ENCODE measurements at regions not wholly inside any gene's neighbourhood (a gene's known extent, or its start where the extent isn't known, plus 50 kb on each side); places are given as distances from the start of the nearest gene placed in this dataset.
"Not testable (repeated sequence)": the region's sequence is repeated elsewhere in the genome, so short reads cannot be mapped to it uniquely, and the experiment has no call there.

GRCh38 chr7:68613405-68613804 is 984.9 kb upstream of the AUTS2 start:
- H3K4me2 ChIP-seq (ENCODE audit: low read length), result no peak overlapping the region
- no peak overlapping the region for H3K4me3 ChIP-seq (ENCODE audit: low read length)
- H3K9me3 ChIP-seq (replicated peaks; ENCODE audit: low read length), result no peaks in the 10 kb centered on the region
- H3K9ac ChIP-seq (ENCODE audit: low read depth, low read length), result no peak overlapping the region
- no peaks in the 10 kb centered on the region for H3K36me3 ChIP-seq (ENCODE audit: insufficient read depth, low read length)
- H3K27me3 ChIP-seq (ENCODE audit: control insufficient read depth, insufficient read depth, low read length), result no peaks in the 10 kb centered on the region
- H3K4me1 ChIP-seq (ENCODE audit: control insufficient read depth, insufficient read depth, low read length), result no peaks in the 10 kb centered on the region

GRCh38 chr7:68613897-68614296 is 984.4 kb upstream of the AUTS2 start:
- Histone ChIP-seq H3K4me1 (ENCODE audit: control insufficient read depth, insufficient read depth, low read length) (no peaks in the 10 kb centered on the region), H3K4me2 (ENCODE audit: low read length) (no peak overlapping the region), H3K4me3 (ENCODE audit: low read length) (no peak overlapping the region), H3K9me3 (replicated peaks; ENCODE audit: low read length) (no peaks in the 10 kb centered on the region), H3K36me3 (ENCODE audit: insufficient read depth, low read length) (no peaks in the 10 kb centered on the region), H3K9ac (ENCODE audit: low read depth, low read length) (no peak overlapping the region), H3K27me3 (ENCODE audit: control insufficient read depth, insufficient read depth, low read length) (no peaks in the 10 kb centered on the region)

- Histone ChIP-seq H3K4me2 (ENCODE audit: low read length) (no peak overlapping the region), H3K9me3 (replicated peaks; ENCODE audit: low read length) (no peaks in the 10 kb centered on the region), H3K4me3 (ENCODE audit: low read length) (no peak overlapping the region), H3K27me3 (ENCODE audit: control insufficient read depth, insufficient read depth, low read length) (no peaks in the 10 kb centered on the region), H3K9ac (ENCODE audit: low read depth, low read length) (no peak overlapping the region), H3K4me1 (ENCODE audit: control insufficient read depth, insufficient read depth, low read length) (no peaks in the 10 kb centered on the region), H3K36me3 (ENCODE audit: insufficient read depth, low read length) (no peaks in the 10 kb centered on the region)
These were observed 978.7 kb upstream of the AUTS2 start for GRCh38 chr7:68619526-68619925.

- H3K27me3 ChIP-seq (ENCODE audit: control insufficient read depth, insufficient read depth, low read length), result no peaks in the 10 kb centered on the region
- no peaks in the 10 kb centered on the region for H3K9me3 ChIP-seq (replicated peaks; ENCODE audit: low read length)
- H3K9ac ChIP-seq (ENCODE audit: low read depth, low read length), result no peak overlapping the region
- H3K4me1 ChIP-seq (ENCODE audit: control insufficient read depth, insufficient read depth, low read length), result no peaks in the 10 kb centered on the region
- no peak overlapping the region for H3K4me2 ChIP-seq (ENCODE audit: low read length)
- H3K36me3 ChIP-seq (ENCODE audit: insufficient read depth, low read length), result no peaks in the 10 kb centered on the region
- H3K4me3 ChIP-seq (ENCODE audit: low read length), result no peak overlapping the region
These were observed 975.8 kb upstream of the AUTS2 start for GRCh38 chr7:68622500-68622899.

GRCh38 chr7:68623030-68623429 is 975.2 kb upstream of the AUTS2 start:
- no peak overlapping the region for H3K9ac ChIP-seq (ENCODE audit: low read depth, low read length)
- no peaks in the 10 kb centered on the region for H3K27me3 ChIP-seq (ENCODE audit: control insufficient read depth, insufficient read depth, low read length)
- no peak overlapping the region for H3K4me2 ChIP-seq (ENCODE audit: low read length)
- H3K4me3 ChIP-seq (ENCODE audit: low read length), result no peak overlapping the region
- H3K4me1 ChIP-seq (ENCODE audit: control insufficient read depth, insufficient read depth, low read length), result no peaks in the 10 kb centered on the region
- H3K36me3 ChIP-seq (ENCODE audit: insufficient read depth, low read length), result no peaks in the 10 kb centered on the region
- H3K9me3 ChIP-seq (replicated peaks; ENCODE audit: low read length), result no peaks in the 10 kb centered on the region

- Histone ChIP-seq H3K4me2 (ENCODE audit: low read length) (no peak overlapping the region), H3K4me1 (ENCODE audit: control insufficient read depth, insufficient read depth, low read length) (no peaks in the 10 kb centered on the region), H3K27me3 (ENCODE audit: control insufficient read depth, insufficient read depth, low read length) (no peaks in the 10 kb centered on the region)
These were observed 970.9 kb upstream of the AUTS2 start for GRCh38 chr7:68627247-68627864.

GRCh38 chr7:68630914-68631313 is 967.4 kb upstream of the AUTS2 start:
- H3K9me3 ChIP-seq (replicated peaks; ENCODE audit: low read length); H3K4me2 ChIP-seq (ENCODE audit: low read length); H3K9ac ChIP-seq (ENCODE audit: low read depth, low read length); H3K4me3 ChIP-seq (ENCODE audit: low read length); H3K4me1 ChIP-seq (ENCODE audit: control insufficient read depth, insufficient read depth, low read length); H3K36me3 ChIP-seq (ENCODE audit: insufficient read depth, low read length); H3K27me3 ChIP-seq (ENCODE audit: control insufficient read depth, insufficient read depth, low read length): not testable (repeated sequence)

More at GRCh38 chr7:68627247-68627864, 970.9 kb upstream of the AUTS2 start:
- Histone ChIP-seq H3K9ac (ENCODE audit: low read depth, low read length) (no peak overlapping the region), H3K36me3 (ENCODE audit: insufficient read depth, low read length) (no peaks in the 10 kb centered on the region), H3K9me3 (replicated peaks; ENCODE audit: low read length) (no peaks in the 10 kb centered on the region), H3K4me3 (ENCODE audit: low read length) (no peak overlapping the region)

GRCh38 chr7:68640103-68640502 is 958.2 kb upstream of the AUTS2 start:
- H3K9ac ChIP-seq (ENCODE audit: low read depth, low read length), result no peak overlapping the region
- H3K4me3 ChIP-seq (ENCODE audit: low read length), result no peak overlapping the region
- H3K9me3 ChIP-seq (replicated peaks; ENCODE audit: low read length), result no peaks in the 10 kb centered on the region
- H3K36me3 ChIP-seq (ENCODE audit: insufficient read depth, low read length), result no peaks in the 10 kb centered on the region
- no peak overlapping the region for H3K4me2 ChIP-seq (ENCODE audit: low read length)
- H3K27me3 ChIP-seq (ENCODE audit: control insufficient read depth, insufficient read depth, low read length), result no peaks in the 10 kb centered on the region
- H3K4me1 ChIP-seq (ENCODE audit: control insufficient read depth, insufficient read depth, low read length), result no peaks in the 10 kb centered on the region

GRCh38 chr7:68642727-68643126 is 955.5 kb upstream of the AUTS2 start:
- H3K4me3 ChIP-seq (ENCODE audit: low read length), result no peak overlapping the region
- no peaks in the 10 kb centered on the region for H3K27me3 ChIP-seq (ENCODE audit: control insufficient read depth, insufficient read depth, low read length)
- H3K36me3 ChIP-seq (ENCODE audit: insufficient read depth, low read length), result no peaks in the 10 kb centered on the region
- no peaks in the 10 kb centered on the region for H3K4me1 ChIP-seq (ENCODE audit: control insufficient read depth, insufficient read depth, low read length)
- no peak overlapping the region for H3K4me2 ChIP-seq (ENCODE audit: low read length)
- H3K9ac ChIP-seq (ENCODE audit: low read depth, low read length), result no peak overlapping the region
- no peaks in the 10 kb centered on the region for H3K9me3 ChIP-seq (replicated peaks; ENCODE audit: low read length)

- Histone ChIP-seq H3K36me3 (ENCODE audit: insufficient read depth, low read length) (no peaks in the 10 kb centered on the region), H3K9me3 (replicated peaks; ENCODE audit: low read length) (no peaks in the 10 kb centered on the region), H3K4me3 (ENCODE audit: low read length) (no peak overlapping the region), H3K4me1 (ENCODE audit: control insufficient read depth, insufficient read depth, low read length) (no peaks in the 10 kb centered on the region), H3K27me3 (ENCODE audit: control insufficient read depth, insufficient read depth, low read length) (peaks cover 1% of the 10 kb centered on the region), H3K4me2 (ENCODE audit: low read length) (no peak overlapping the region), H3K9ac (ENCODE audit: low read depth, low read length) (no peak overlapping the region)
These were observed 934.9 kb upstream of the AUTS2 start for GRCh38 chr7:68663392-68663791.

GRCh38 chr7:68671046-68671445 is 927.2 kb upstream of the AUTS2 start:
- Histone ChIP-seq H3K9ac (ENCODE audit: low read depth, low read length) (no peak overlapping the region), H3K9me3 (replicated peaks; ENCODE audit: low read length) (no peaks in the 10 kb centered on the region), H3K4me2 (ENCODE audit: low read length) (no peak overlapping the region), H3K36me3 (ENCODE audit: insufficient read depth, low read length) (no peaks in the 10 kb centered on the region), H3K27me3 (ENCODE audit: control insufficient read depth, insufficient read depth, low read length) (peaks cover 4% of the 10 kb centered on the region), H3K4me1 (ENCODE audit: control insufficient read depth, insufficient read depth, low read length) (no peaks in the 10 kb centered on the region), H3K4me3 (ENCODE audit: low read length) (no peak overlapping the region)

- H3K4me3 ChIP-seq (ENCODE audit: low read length), result no peak overlapping the region
- H3K27me3 ChIP-seq (ENCODE audit: control insufficient read depth, insufficient read depth, low read length), result peaks cover 4% of the 10 kb centered on the region
- H3K36me3 ChIP-seq (ENCODE audit: insufficient read depth, low read length), result no peaks in the 10 kb centered on the region
- no peak overlapping the region for H3K4me2 ChIP-seq (ENCODE audit: low read length)
- no peaks in the 10 kb centered on the region for H3K4me1 ChIP-seq (ENCODE audit: control insufficient read depth, insufficient read depth, low read length)
- H3K9me3 ChIP-seq (replicated peaks; ENCODE audit: low read length), result no peaks in the 10 kb centered on the region
- no peak overlapping the region for H3K9ac ChIP-seq (ENCODE audit: low read depth, low read length)
These were observed 926.6 kb upstream of the AUTS2 start for GRCh38 chr7:68671671-68672070.

All from skeletal muscle satellite cell (primary cell).